ENCODE measurements at regions not wholly inside any gene's neighbourhood (a gene's known extent, or its start where the extent isn't known, plus 50 kb on each side); places are given as distances from the start of the nearest gene placed in this dataset.

GRCh38 chr2:36246320-36246990 is 109.1 kb upstream of the CRIM1 start:
- Histone ChIP-seq H3K9me3 (ENCODE audit: low read depth, low read length, poor library complexity, severe bottlenecking) (no peaks in the 10 kb centered on the region), H3K4me1 (ENCODE audit: insufficient read depth, low read length, poor library complexity, severe bottlenecking) (no peaks in the 10 kb centered on the region), H3K36me3 (ENCODE audit: insufficient read depth, low read length, poor library complexity, severe bottlenecking) (no peaks in the 10 kb centered on the region), H3K27me3 (replicated peaks; ENCODE audit: insufficient read depth, low read depth, low read length, poor library complexity) (no peaks in the 10 kb centered on the region), H3K27ac (ENCODE audit: low read depth, low read length, poor library complexity, severe bottlenecking) (no peak overlapping the region), H3K4me3 (ENCODE audit: low read depth, low read length, poor library complexity, severe bottlenecking) (no peak overlapping the region)
- CTCF ChIA-PET, result no interaction called here
- POLR2A ChIA-PET (ENCODE audit: low non-redundant PET), result no interaction called here
- BruUV-seq (replicated peaks), result no TSS peak
- intact Hi-C loops (cut with micrococcal nuclease; ENCODE audit: unreplicated experiment), result no loop called here
- no peak for TF ChIP-seq CTCF (conservative IDR thresholded peaks at IDR 0.05; ENCODE audit: low read depth, low read length)
- TF ChIP-seq EZH2 (IDR thresholded peaks at IDR 0.05; ENCODE audit: borderline replicate concordance, low read depth, low read length, poor library complexity, severe bottlenecking), result no peak
- no peak for DNase-seq (ENCODE audit: low spot score)

DNA sequence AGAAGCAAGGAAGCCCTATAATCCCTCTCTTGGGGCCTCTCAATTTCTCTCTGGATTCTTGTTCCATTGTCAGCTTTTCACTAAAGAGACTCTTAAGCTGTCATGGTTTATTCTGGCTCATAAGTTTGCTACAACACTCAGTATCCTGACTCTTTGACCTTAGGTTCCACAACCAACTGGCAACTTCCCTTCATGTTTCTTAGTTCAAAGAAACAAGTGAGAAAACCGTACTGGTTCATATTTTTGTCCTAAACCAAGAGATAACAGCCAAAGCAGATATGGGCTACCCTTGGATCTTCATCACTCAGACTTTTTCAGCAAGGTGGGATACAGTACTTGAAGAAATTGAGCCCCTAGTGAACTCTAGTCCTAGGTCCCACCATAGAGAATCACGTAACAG is 109.9 kb upstream of the CRIM1 start:
- BruUV-seq (replicated peaks), result no TSS peak
- intact Hi-C loops (cut with micrococcal nuclease; ENCODE audit: unreplicated experiment), result no loop called here
- CTCF ChIA-PET, result no interaction called here

GRCh38 chr2:36238106-36238505 is 117.5 kb upstream of the CRIM1 start:
- H3K9me3 ChIP-seq (ENCODE audit: low read depth, low read length, poor library complexity, severe bottlenecking), result no peaks in the 10 kb centered on the region
- no peak overlapping the region for H3K4me3 ChIP-seq (ENCODE audit: low read depth, low read length, poor library complexity, severe bottlenecking)
- H3K4me1 ChIP-seq (ENCODE audit: insufficient read depth, low read length, poor library complexity, severe bottlenecking), result no peaks in the 10 kb centered on the region
- intact Hi-C loops (cut with micrococcal nuclease; ENCODE audit: unreplicated experiment), result no loop called here
- BruUV-seq (replicated peaks), result no TSS peak
- TF ChIP-seq EZH2 (IDR thresholded peaks at IDR 0.05; ENCODE audit: borderline replicate concordance, low read depth, low read length, poor library complexity, severe bottlenecking), result no peak
- TF ChIP-seq CTCF (conservative IDR thresholded peaks at IDR 0.05; ENCODE audit: low read depth, low read length), result no peak
- ChIA-PET POLR2A (ENCODE audit: low non-redundant PET) (no interaction called here), CTCF (no interaction called here)
- H3K27me3 ChIP-seq (replicated peaks; ENCODE audit: insufficient read depth, low read depth, low read length, poor library complexity), result no peaks in the 10 kb centered on the region
- no peak for DNase-seq (ENCODE audit: low spot score)
- H3K36me3 ChIP-seq (ENCODE audit: insufficient read depth, low read length, poor library complexity, severe bottlenecking), result no peaks in the 10 kb centered on the region
- no peak overlapping the region for H3K27ac ChIP-seq (ENCODE audit: low read depth, low read length, poor library complexity, severe bottlenecking)

More for the DNA sequence above, 109.9 kb upstream of the CRIM1 start:
- H3K36me3 ChIP-seq (ENCODE audit: insufficient read depth, low read length, poor library complexity, severe bottlenecking), result no peaks in the 10 kb centered on the region
- no peaks in the 10 kb centered on the region for H3K27me3 ChIP-seq (replicated peaks; ENCODE audit: insufficient read depth, low read depth, low read length, poor library complexity)
- no peak overlapping the region for H3K4me3 ChIP-seq (ENCODE audit: low read depth, low read length, poor library complexity, severe bottlenecking)
- POLR2A ChIA-PET (ENCODE audit: low non-redundant PET), result no interaction called here
- H3K4me1 ChIP-seq (ENCODE audit: insufficient read depth, low read length, poor library complexity, severe bottlenecking), result no peaks in the 10 kb centered on the region
- DNase-seq (ENCODE audit: low spot score), result no peak
- H3K9me3 ChIP-seq (ENCODE audit: low read depth, low read length, poor library complexity, severe bottlenecking), result no peaks in the 10 kb centered on the region
- H3K27ac ChIP-seq (ENCODE audit: low read depth, low read length, poor library complexity, severe bottlenecking), result no peak overlapping the region
- TF ChIP-seq EZH2 (IDR thresholded peaks at IDR 0.05; ENCODE audit: borderline replicate concordance, low read depth, low read length, poor library complexity, severe bottlenecking), result no peak

GRCh38 chr2:36235882-36236281 is 119.7 kb upstream of the CRIM1 start:
- CTCF ChIA-PET, result no interaction called here
- Histone ChIP-seq H3K27ac (ENCODE audit: low read depth, low read length, poor library complexity, severe bottlenecking) (no peak overlapping the region), H3K9me3 (ENCODE audit: low read depth, low read length, poor library complexity, severe bottlenecking) (no peaks in the 10 kb centered on the region), H3K36me3 (ENCODE audit: insufficient read depth, low read length, poor library complexity, severe bottlenecking) (no peaks in the 10 kb centered on the region), H3K4me1 (ENCODE audit: insufficient read depth, low read length, poor library complexity, severe bottlenecking) (no peaks in the 10 kb centered on the region), H3K4me3 (ENCODE audit: low read depth, low read length, poor library complexity, severe bottlenecking) (no peak overlapping the region), H3K27me3 (replicated peaks; ENCODE audit: insufficient read depth, low read depth, low read length, poor library complexity) (no peaks in the 10 kb centered on the region)
- intact Hi-C loops (cut with micrococcal nuclease; ENCODE audit: unreplicated experiment), result no loop called here
- DNase-seq (ENCODE audit: low spot score), result no peak
- POLR2A ChIA-PET (ENCODE audit: low non-redundant PET), result no interaction called here
- TF ChIP-seq CTCF (conservative IDR thresholded peaks at IDR 0.05; ENCODE audit: low read depth, low read length) (no peak), EZH2 (IDR thresholded peaks at IDR 0.05; ENCODE audit: borderline replicate concordance, low read depth, low read length, poor library complexity, severe bottlenecking) (no peak)
- BruUV-seq (replicated peaks), result no TSS peak
